ENCODE measurements at regions not wholly inside any gene's neighbourhood (a gene's known extent, or its start where the extent isn't known, plus 50 kb on each side); places are given as distances from the start of the nearest gene placed in this dataset.
"Not testable (repeated sequence)": the region's sequence is repeated elsewhere in the genome, so short reads cannot be mapped to it uniquely, and the experiment has no call there.

GRCh38 chr6:16825784-16826183, 64.5 kb upstream of the ATXN1 start:
- Mint-ChIP-seq H3K4me3 (no peak overlapping the region), H3K36me3 (ENCODE audit: low read depth) (no peaks in the 10 kb centered on the region), H3K9me3 (no peaks in the 10 kb centered on the region), H3K27me3 (ENCODE audit: insufficient read depth) (peaks cover 17% of the 10 kb centered on the region), H3K4me1 (ENCODE audit: low read depth) (peaks cover 27% of the 10 kb centered on the region), H3K27ac (no peak overlapping the region)
- DNase-seq (ENCODE audit: low spot score) = no peak
- intact Hi-C loops (cut with micrococcal nuclease) = no loop called here

- no peaks in the 10 kb centered on the region for H3K36me3 Mint-ChIP-seq (ENCODE audit: low read depth)
- H3K4me1 Mint-ChIP-seq (ENCODE audit: low read depth) = peaks cover 27% of the 10 kb centered on the region
- no peak for DNase-seq (ENCODE audit: low spot score)
- H3K27me3 Mint-ChIP-seq (ENCODE audit: insufficient read depth) = peaks cover 17% of the 10 kb centered on the region
- no peaks in the 10 kb centered on the region for H3K9me3 Mint-ChIP-seq
- no peak overlapping the region for H3K27ac Mint-ChIP-seq
- intact Hi-C loops (cut with micrococcal nuclease) = no loop called here
- no peak overlapping the region for H3K4me3 Mint-ChIP-seq
Observed at GRCh38 chr6:16824845-16825685, 63.8 kb upstream of the ATXN1 start.

- intact Hi-C loops (cut with micrococcal nuclease) = no loop called here
- Mint-ChIP-seq H3K27ac (no peak overlapping the region), H3K27me3 (ENCODE audit: insufficient read depth) (peaks cover 16% of the 10 kb centered on the region), H3K9me3 (no peaks in the 10 kb centered on the region), H3K4me3 (no peak overlapping the region), H3K36me3 (ENCODE audit: low read depth) (no peaks in the 10 kb centered on the region), H3K4me1 (ENCODE audit: low read depth) (peaks cover 27% of the 10 kb centered on the region)
- DNase-seq (ENCODE audit: low spot score) = no peak
Observed at GRCh38 chr6:16823718-16824352, 62.6 kb upstream of the ATXN1 start.

- Mint-ChIP-seq H3K27ac (no peak overlapping the region), H3K4me3 (no peak overlapping the region), H3K36me3 (ENCODE audit: low read depth) (no peaks in the 10 kb centered on the region), H3K27me3 (ENCODE audit: insufficient read depth) (peaks cover 21% of the 10 kb centered on the region), H3K9me3 (no peaks in the 10 kb centered on the region), H3K4me1 (ENCODE audit: low read depth) (peaks cover 22% of the 10 kb centered on the region)
- intact Hi-C loops (cut with micrococcal nuclease) = no loop called here
- DNase-seq (ENCODE audit: low spot score) = no peak
Observed at GRCh38 chr6:16822975-16823717, 61.9 kb upstream of the ATXN1 start.

- DNase-seq (ENCODE audit: low spot score) = no peak
- intact Hi-C loops (cut with micrococcal nuclease) = no loop called here
- H3K27me3 Mint-ChIP-seq (ENCODE audit: insufficient read depth) = peaks cover 22% of the 10 kb centered on the region
- peaks cover 16% of the 10 kb centered on the region for H3K4me1 Mint-ChIP-seq (ENCODE audit: low read depth)
- no peaks in the 10 kb centered on the region for H3K9me3 Mint-ChIP-seq
- H3K27ac Mint-ChIP-seq = no peak overlapping the region
- H3K36me3 Mint-ChIP-seq (ENCODE audit: low read depth) = no peaks in the 10 kb centered on the region
- H3K4me3 Mint-ChIP-seq = no peak overlapping the region
Observed at GRCh38 chr6:16822529-16822928, 61.3 kb upstream of the ATXN1 start.

- no peaks in the 10 kb centered on the region for H3K9me3 Mint-ChIP-seq
- H3K27me3 Mint-ChIP-seq (ENCODE audit: insufficient read depth) = peaks cover 22% of the 10 kb centered on the region
- no peak overlapping the region for H3K4me3 Mint-ChIP-seq
- intact Hi-C loops (cut with micrococcal nuclease) = no loop called here
- no peaks in the 10 kb centered on the region for H3K36me3 Mint-ChIP-seq (ENCODE audit: low read depth)
- DNase-seq (ENCODE audit: low spot score) = no peak
- no peak overlapping the region for H3K27ac Mint-ChIP-seq
- H3K4me1 Mint-ChIP-seq (ENCODE audit: low read depth) = peaks cover 12% of the 10 kb centered on the region
Observed at GRCh38 chr6:16821834-16822264, 60.6 kb upstream of the ATXN1 start.

- H3K9me3 Mint-ChIP-seq; intact Hi-C loops (cut with micrococcal nuclease); DNase-seq (ENCODE audit: low spot score); H3K36me3 Mint-ChIP-seq (ENCODE audit: low read depth); H3K4me3 Mint-ChIP-seq; H3K4me1 Mint-ChIP-seq (ENCODE audit: low read depth); H3K27ac Mint-ChIP-seq: not testable (repeated sequence)
- peaks cover 18% of the 10 kb centered on the region for H3K27me3 Mint-ChIP-seq (ENCODE audit: insufficient read depth)
Observed at GRCh38 chr6:16820262-16820661, 59.0 kb upstream of the ATXN1 start.

- Mint-ChIP-seq H3K27ac (no peak overlapping the region), H3K4me3 (no peak overlapping the region), H3K27me3 (ENCODE audit: insufficient read depth) (peaks cover 17% of the 10 kb centered on the region), H3K4me1 (ENCODE audit: low read depth) (peaks cover 3% of the 10 kb centered on the region), H3K9me3 (no peaks in the 10 kb centered on the region), H3K36me3 (ENCODE audit: low read depth) (no peaks in the 10 kb centered on the region)
- intact Hi-C loops (cut with micrococcal nuclease) = no loop called here
- DNase-seq (ENCODE audit: low spot score) = no peak
Observed at GRCh38 chr6:16819752-16820151, 58.5 kb upstream of the ATXN1 start.

GRCh38 chr6:16818992-16819626, 57.8 kb upstream of the ATXN1 start:
- Mint-ChIP-seq H3K9me3 (no peaks in the 10 kb centered on the region), H3K4me3 (no peak overlapping the region), H3K27ac (no peak overlapping the region), H3K36me3 (ENCODE audit: low read depth) (no peaks in the 10 kb centered on the region), H3K4me1 (ENCODE audit: low read depth) (no peaks in the 10 kb centered on the region), H3K27me3 (ENCODE audit: insufficient read depth) (peaks cover 16% of the 10 kb centered on the region)
- intact Hi-C loops (cut with micrococcal nuclease) = no loop called here
- DNase-seq (ENCODE audit: low spot score) = no peak

GRCh38 chr6:16817594-16817993, 56.3 kb upstream of the ATXN1 start:
- Mint-ChIP-seq H3K4me3 (no peak overlapping the region), H3K27me3 (ENCODE audit: insufficient read depth) (peaks cover 14% of the 10 kb centered on the region), H3K36me3 (ENCODE audit: low read depth) (peaks cover 4% of the 10 kb centered on the region), H3K9me3 (peaks cover 10% of the 10 kb centered on the region), H3K27ac (no peak overlapping the region), H3K4me1 (ENCODE audit: low read depth) (no peaks in the 10 kb centered on the region)
- no peak for DNase-seq (ENCODE audit: low spot score)
- intact Hi-C loops (cut with micrococcal nuclease) = no loop called here

- Mint-ChIP-seq H3K27ac (no peak overlapping the region), H3K9me3 (peaks cover 17% of the 10 kb centered on the region), H3K4me1 (ENCODE audit: low read depth) (no peaks in the 10 kb centered on the region), H3K4me3 (no peak overlapping the region), H3K27me3 (ENCODE audit: insufficient read depth) (peaks cover 13% of the 10 kb centered on the region), H3K36me3 (ENCODE audit: low read depth) (peaks cover 4% of the 10 kb centered on the region)
- no peak for DNase-seq (ENCODE audit: low spot score)
- intact Hi-C loops (cut with micrococcal nuclease) = no loop called here
Observed at GRCh38 chr6:16816891-16817290, 55.6 kb upstream of the ATXN1 start.

- intact Hi-C loops (cut with micrococcal nuclease) = no loop called here
- Mint-ChIP-seq H3K27me3 (ENCODE audit: insufficient read depth) (peaks cover 5% of the 10 kb centered on the region), H3K9me3 (peaks cover 35% of the 10 kb centered on the region), H3K27ac (no peak overlapping the region), H3K4me3 (no peak overlapping the region), H3K4me1 (ENCODE audit: low read depth) (no peaks in the 10 kb centered on the region), H3K36me3 (ENCODE audit: low read depth) (peaks cover 4% of the 10 kb centered on the region)
- DNase-seq (ENCODE audit: low spot score) = no peak
Observed at GRCh38 chr6:16812993-16813392, 51.7 kb upstream of the ATXN1 start.
